Eye (tissue), 1 donor: ENCODE measurements at regions not wholly inside any gene's neighbourhood (a gene's known extent, or its start where the extent isn't known, plus 50 kb on each side); places are given as distances from the start of the nearest gene placed in this dataset.
A peak's percentile ranks its signal among the peaks of the same experiment; 100 is the strongest.

Experiments used
- DNase-seq: peaks from one replicate; pipeline ENCODE4 v3.0.0-alpha.2; 2015

DNA sequence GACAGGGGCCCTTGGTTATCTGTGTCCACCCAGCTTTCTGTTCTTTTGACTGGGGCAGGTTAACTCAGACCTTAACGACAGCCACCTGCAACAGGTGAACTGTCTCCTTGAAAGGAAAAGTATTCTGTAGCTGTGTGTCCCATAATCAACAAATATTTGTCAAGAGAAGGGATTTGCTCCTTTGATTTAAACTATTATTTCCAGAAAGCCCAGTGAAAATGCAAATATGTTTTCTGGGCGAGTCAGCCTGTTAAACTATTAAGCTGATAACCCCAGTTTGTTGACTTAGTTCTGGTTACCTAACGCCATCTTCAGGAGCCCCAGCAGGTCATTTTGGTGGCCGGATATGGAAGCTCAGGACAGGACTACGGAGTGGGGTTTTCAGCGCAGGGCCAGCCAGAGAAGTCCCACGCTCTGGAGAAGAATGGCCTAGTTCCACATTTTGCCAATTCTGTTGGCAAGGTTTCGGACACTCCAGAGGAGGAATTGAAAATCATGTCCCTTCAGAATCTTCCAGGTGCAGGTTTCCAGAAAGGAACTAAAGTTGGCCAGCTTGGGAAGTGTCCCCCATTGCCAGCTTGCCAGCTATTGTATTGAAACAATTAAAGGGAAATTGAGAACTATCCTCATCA is 54.5 kb downstream of the ADRA2A start:
- no peak for DNase-seq

DNA sequence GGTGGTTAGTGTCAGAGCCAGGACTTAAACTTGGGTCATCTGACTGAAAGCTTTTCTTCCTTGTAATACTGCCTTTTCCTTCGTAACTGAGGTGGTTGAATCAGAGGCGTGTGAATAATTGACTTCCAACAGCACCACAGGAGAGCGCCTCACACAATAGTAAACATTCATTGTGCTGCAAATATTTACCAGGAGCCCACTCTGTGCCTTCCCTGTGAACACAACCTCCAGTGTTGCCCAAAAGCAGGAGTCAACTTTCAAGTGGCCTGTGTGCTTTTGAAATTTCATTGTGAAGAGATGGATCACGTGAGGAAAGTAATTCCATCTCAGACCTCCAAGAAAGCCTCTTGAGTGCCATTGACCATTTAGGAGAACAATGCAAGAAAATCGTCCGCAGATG is 60.2 kb downstream of the ADRA2A start:
- no peak for DNase-seq

DNA sequence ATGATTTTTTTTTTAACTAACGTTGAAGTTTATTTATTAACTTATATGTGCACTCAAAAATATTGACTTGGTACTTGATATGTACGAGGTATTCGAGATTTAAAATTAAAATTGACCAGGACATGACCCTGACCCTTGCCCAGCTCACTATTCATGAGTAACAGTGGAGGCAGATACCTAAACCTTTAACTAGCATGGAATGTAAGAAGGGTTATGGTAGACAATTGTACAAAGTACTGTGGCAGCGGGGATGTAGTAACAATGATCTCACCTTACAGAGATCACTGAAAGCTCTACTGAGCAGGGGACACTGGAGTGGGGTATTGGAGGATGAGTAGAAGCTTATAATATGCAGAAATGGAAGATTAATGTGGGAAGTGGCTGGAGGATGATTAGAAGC is 60.8 kb downstream of the ADRA2A start:
- DNase-seq: no peak

DNA sequence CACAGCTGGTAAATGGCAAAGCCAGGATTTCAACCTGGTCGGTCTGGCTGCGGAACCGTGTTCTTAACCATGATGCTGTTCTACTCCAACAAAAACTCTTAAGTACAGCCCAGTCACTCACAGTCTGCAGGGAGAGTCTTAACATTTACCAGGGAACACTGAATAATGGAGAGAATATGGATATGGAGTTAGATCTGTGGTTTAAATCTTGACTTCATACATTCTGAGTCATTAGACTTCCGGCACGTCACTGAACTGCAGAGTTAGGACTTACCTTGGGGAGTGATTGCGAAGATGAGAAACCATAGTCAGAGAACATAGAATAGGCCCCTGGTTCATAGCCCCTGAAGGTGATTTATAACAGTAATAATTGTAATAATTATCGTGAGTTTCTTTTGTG is 61.7 kb downstream of the ADRA2A start:
- DNase-seq: no peak

DNA sequence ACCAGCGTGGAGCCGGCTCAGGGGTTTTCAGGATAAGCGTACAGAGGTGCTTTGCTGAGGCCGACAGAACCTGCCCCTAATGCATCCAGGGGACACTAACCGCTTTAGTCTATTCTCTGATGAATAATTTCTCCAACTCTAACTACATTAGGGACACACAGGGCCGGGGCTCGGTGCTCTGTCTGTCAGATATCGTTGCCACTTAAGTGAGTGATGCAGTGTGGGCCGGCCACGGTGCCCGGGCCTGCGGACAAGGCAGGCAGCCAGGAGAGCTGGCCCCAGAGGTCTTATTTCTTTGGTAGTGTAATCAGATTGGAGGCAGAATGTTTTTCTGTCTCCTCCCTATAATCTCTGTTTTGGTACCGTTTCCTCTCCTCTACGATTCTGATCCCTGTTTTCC is 62.7 kb downstream of the ADRA2A start:
- DNase-seq: peak; percentile 11

DNA sequence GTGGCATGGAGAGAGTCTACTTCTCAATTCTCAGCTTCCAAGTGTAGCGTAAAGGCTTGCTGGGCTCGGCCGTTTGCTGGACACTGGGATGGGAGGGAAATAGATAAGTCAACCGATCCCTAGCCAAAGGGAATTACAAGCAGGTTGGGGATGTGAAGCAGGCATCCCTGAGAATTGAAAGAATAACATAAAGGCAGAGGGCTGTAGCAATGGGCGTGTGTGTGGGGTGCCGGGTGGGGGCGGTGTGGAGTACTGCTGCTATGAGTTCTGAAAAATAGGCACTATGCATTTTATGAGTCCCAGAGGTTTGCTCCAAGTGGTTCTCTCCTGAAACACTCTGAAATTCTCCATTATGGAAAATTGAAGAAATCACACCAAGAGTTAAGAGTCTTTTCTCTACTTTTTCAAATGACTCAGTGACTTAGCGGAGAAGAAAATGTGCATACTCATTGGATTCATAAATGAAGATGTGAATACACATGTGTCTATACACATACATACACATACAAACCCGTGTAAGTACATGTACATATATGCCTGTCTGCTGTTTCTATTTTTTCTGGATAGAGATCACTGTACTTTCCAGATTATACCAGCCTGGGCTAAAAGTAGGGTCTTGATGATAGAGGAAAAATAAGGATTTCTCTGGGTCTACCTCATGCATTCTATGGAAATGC is 65.4 kb downstream of the ADRA2A start:
- DNase-seq: no peak

DNA sequence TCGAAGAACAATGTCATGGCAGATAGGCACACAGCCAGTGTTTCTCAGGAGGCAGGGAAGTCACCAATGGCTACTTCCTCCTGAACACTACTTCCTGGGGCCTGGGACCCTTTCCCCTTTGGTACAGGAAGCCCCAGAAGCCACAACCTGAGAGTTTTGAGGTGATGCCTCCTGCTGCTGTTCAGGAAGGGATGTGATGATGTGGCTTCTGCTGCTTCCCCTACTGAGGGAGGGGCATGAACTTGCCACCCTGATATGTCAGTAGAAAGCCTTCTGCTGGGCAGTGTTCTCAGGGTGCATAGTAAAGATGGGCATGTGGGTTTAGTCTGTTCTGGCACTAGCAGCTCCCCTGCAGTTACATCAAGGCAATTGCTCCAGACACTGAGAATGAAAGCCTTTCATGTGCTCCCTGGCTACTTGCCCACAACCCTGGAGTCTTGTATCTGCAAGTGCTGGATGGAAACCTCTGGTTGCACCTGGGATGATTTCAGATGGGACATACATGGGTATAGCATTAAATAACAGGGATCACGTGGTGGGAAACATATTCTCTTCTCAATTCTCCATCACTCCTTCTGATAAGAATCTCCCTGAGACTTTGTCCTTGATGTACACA is 69.3 kb downstream of the ADRA2A start:
- no peak for DNase-seq

DNA sequence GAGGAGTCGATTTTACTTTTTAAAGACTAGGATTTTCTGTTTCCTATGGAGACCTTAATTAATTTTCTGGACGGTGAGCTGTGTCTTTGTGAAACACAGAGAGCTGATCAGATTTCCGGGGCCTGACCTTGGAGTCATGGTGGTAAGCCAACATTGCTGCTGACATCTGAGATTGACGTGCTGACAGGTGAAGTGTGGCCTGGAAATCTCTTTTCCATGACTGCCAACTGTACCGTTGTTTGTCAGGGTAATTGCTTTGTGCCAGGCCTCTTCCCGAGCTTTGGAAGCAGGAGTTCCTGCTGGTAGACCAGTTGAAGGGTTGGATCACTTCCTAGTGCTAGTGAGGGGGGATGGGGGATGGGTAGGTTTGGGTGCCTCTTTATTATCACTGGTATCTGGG is 71.2 kb downstream of the ADRA2A start:
- DNase-seq: no peak

DNA sequence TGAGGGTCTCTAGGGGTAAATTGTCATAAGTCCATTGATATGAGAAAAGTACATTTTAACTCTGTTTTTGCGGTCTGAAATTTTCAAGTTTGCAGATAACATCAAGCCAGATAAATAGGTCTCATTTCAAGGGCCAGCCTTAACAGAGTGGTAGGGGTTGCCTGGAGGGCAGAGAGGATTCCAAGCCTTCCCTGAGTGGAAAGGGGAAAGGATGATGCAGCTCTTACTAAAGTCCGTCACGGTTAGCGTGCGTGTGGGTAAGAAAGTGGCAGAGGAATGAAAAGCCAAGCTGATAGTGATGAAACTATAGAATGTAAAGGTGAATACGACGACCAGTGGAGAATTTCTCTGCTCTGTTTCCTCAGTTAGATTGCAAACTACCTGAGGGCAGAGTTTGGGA is 71.6 kb downstream of the ADRA2A start:
- no peak for DNase-seq

DNA sequence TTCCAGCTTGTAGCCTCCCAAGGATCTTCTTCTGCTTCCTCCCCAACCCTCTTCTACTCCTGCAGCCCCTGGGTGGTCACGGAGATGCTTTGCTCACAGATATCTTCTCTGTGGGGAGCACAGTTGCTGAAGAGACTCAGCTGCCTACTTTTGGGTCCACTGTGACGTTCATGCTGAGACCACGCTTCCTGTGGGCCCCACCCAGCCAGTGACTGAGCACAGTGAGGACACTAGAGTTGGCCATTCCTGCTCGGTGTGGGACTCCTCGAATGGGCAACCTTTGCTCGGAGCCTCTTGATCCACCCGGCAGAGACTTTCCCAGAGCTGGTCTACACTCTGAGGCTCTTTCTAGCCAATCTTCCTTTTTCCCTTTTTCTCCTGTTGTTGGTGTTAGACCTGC is 73.9 kb downstream of the ADRA2A start:
- no peak for DNase-seq

DNA sequence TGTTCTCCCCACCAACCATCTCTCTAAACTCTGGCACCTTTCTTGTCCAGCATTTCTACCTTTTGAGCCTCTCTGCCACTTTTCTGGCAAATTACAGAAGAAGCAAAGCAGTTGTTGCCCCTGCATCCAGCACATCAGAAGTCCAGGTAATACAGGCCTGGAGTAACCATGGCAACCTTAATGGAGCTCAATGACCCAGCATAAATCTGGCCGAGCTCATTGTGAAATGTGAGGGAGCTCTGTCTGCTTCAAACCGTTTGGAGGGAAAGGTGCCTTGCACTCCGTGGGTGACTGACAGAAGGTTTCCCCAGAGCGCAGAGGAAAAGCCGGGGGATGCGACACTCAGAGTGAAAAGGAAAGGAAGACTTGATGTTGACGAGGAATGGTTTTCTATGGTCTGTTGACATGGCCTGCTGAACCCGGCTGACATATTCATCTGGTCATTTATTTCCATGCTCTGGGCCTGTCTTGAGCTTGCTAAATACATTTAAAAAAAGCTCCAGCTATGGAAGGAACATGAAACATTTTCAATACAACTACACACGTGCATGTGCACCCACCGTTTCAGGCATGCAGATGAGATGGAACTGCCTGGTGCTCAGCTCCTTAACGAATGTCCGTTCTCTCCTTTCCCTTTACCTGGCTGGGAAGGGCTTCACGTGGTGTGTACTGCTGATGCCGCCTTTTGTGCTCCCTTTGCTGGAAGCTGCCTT is 74.9 kb downstream of the ADRA2A start:
- peak; percentile 63 for DNase-seq

DNA sequence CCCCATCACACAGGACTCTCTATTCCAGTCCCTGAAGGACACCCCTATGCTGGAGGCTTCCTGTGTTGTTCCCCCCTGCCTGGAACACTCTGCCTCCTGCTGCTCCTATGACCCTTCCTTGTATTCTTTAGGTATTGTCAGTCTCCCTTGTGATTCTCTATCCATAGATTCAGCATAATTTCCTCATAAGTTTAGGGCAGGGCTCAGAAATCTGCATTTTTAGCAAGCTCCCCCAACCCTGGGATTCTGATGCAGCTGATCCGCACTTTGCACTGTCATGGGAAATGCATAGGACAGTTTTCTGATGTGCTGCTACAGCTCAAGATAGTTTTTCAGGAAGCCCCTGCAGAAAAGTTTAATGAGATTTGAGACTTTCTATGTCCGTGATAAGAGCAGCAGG is 79.9 kb downstream of the ADRA2A start:
- no peak for DNase-seq

DNA sequence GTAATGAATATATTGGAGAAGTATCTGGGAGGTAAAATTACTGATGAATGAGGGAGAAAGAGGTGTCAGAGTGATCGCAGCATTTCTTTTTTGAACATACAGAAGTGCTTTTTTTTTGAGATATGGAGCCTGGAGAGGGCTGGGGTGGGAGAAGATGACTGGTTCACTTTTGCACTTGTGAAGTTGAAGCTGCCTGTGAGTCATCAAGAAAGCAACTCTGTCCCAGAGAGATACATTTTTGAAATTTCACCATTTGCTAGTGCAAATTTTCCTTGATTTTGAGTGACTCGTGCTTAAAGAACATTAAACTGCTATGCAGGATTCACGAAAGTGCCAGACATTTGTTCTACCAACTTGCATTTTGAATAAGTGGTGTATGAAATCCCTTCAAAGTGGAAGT is 81.8 kb downstream of the ADRA2A start:
- DNase-seq: no peak

DNA sequence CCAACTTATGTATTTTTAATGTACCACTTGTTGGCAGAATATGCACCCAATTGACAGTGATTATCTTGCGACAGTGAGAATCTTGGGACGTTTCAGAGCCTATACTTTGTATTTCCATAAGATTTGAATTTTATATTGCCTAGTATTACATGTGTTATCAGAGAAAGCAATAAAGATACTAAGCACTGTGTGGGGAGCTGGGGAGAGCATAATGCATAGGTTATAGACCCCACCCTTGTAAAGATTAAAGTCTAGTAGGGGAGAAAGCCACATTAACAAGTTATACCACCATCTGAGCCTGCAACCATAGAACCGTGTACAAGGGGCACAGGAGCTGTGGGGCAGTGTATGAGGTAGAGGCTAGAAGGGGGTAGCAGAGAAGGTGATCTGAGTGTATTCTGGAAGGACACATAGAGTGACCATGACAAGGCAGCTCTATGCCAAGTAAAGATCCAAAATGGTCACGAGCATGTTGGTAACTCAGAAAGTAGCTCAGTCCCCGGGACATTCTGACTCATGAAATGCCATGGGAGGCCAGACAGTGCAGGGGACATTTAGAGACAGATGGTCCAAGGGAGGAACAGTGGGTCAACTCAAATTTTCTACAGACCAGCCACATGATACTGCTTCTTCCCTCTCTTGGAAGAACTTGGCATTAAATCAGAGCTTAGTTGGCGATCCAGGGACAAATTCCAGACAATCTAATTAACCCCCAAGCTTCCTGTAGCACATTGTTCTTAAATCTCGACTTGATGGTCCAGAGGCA is 84.5 kb downstream of the ADRA2A start:
- DNase-seq: no peak

DNA sequence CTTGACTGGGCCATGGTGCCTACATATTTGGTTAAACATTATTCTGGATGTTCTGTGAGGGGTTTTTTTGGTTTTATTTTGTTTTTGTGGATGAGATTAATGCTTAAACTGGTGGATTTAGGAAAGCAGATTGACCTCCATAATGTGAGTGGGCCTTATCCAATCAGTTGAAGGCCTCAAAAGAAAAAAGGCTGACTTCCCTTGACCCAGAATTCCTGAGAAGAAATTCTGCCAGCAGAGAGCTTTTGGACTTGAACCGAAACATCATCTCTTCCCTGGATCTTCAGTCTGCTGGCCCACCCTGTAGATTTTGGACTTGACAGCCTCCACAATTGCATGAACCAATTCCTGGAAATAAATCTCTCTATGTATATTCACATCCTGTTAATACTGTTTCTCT is 94.4 kb downstream of the ADRA2A start:
- DNase-seq: no peak

DNA sequence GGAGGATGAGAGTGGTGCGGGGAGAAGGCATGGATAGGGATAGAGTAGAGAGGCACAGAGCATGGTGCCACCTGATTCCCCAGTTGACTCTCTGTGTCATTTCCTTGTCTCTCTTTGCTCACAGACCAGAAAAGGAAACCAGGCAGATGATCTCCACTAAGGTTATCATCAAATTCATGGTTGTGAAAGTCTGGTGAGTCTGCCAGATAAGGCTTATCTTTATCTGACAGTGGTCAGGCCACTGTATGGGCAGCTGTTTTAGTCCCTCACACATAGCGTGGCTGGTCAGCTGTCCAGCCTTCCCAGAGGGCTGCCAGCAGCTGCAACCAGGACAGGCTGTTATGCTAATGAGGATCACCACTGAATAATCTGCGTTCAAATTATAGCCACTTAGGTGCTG is 99.0 kb downstream of the ADRA2A start:
- no peak for DNase-seq

DNA sequence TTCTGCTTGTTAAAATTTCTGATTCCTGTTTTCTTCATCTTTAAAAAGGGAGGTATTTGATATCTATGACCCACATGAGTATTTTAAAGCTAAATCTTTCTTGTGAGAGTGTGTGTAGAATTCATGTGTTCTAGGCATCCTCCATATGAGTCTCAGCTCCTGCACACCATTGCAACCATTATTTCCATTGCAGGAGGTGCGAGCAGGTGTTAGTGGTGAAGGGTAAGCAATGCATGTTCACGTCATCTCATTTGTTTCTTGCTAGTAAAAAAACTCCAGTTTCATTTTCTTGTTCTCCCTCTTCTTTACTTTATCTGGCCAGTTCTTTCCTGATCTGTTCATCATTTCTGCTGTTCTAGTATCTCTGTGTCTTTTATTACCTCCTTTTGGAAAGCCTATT is 100.5 kb downstream of the ADRA2A start:
- no peak for DNase-seq

DNA sequence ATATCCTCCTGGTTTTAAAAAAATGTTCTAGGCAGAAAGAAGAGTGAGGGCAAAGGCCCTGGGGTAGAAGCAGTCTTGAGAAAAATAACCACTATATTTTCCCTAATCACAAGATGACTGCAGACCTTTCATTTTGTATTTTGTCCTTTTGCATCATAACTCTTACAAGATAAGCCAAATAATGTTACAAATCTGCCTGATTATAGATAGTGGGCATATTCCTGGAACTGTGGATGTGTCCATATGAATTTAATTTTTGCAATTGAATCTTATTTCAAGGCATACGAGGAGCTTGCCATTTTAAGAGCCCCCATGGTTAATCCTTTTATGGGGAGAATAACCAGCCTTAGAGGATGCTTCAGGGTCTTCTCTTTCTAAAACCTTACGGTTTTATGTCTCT is 102.7 kb downstream of the ADRA2A start:
- no peak for DNase-seq

DNA sequence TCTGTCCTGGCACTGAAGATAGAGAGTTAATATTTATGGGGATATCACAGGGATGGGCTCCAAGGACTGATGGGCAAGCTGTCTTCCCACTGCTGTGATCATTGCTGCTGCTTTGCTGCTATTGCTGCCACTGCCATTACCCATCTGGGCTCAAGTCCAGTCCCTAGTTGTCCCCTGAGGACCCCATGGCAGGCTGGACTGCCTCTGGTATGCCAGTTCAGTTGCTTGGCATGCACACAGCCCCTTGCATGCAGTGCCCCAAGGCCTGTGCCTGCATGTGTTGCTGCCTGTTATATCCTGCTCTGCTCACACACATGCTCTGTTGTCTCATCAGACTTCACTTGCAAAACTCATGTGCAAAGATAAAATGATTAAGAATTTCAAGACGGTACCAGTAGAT is 109.5 kb downstream of the ADRA2A start:
- DNase-seq: no peak

DNA sequence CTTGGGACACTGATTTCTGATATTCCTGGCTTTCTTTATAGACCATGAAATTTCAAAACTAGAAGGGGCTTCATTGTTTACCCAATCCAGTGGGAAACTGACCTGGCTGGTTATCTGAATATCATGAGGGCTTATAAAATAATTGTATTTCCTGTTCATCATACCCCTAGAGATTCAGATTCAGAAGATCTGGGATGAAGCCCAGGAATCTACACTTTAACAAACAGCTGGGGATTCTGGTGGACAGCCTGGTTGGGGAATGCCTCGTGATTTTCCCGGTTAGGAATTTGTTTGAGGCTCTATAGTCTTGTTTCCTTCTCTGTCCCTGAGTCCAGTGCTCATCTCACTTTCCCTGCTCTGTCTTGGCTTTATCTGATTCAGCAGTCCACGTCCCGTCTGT is 110.3 kb downstream of the ADRA2A start:
- DNase-seq: no peak

DNA sequence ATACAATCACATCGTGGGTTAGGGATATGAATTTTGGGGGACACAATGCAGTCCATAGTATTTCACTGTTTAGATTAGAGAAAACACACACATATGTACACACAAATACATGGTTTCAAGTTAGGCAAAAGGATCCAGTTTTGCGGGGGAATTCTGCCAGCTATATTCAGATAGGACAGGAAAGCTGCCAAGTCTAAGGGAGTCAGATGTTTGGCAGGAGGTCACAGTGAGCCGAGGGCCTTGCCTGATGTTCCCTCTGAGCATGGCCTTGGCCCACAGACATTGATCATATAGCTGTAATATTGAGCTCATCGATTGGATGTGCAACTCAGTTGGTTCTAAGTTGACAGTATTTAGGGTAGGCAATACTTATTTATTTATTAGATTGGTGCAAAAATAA is 122.8 kb downstream of the ADRA2A start:
- no peak for DNase-seq

DNA sequence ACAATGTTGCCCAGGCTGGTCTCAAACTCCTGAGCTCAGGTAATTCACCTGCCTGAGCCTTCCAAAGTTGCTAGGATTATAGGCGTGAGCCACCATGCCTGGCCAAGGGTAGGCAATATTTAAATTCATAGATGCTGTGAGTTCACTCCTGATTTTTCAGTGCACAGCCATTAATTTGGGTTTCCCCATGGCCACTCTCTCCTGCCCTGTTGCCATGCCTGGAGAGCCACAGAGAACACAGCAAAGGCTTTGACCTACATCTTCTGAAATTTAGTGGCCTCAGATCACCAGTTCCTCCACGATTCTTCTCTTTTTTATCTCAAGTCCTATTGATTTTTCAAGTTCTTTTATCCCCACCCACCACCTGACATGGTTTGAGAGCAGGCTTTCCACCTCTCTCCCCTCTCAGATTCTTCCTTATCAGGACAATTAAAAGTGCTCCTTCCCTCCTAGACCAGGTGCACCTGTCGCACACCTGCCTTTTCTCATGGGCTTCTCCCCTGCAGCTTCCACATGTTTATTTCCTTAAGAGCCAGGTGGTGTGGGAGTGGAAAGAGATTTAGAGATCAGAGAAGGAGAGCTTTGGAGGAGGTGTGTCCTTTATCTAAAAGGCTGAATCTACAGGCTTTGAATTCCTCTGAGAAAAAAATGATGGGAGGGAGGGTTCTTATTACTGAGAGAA is 123.8 kb downstream of the ADRA2A start:
- no peak for DNase-seq

DNA sequence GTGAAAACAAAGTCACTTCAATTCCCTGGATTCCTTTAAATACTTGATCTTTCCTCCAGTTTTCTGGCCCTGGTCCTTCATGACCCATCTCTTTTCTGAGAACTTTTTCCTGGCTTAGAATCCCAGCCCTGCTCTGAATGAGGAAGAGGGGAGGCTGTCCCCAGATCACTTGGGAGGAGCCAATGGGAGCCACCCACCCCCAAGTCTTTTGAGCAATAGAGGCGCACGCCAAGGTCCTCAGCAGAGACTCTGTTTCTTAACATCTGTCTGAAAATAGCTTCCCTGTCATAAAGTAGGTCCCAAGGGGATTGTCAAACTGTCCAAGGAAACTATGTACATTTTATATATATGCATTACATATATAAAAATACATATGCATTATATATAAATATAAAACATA is 126.8 kb downstream of the ADRA2A start:
- no peak for DNase-seq
